Suprapubic skin (tissue), 4 donors: ENCODE measurements at regions not wholly inside any gene's neighbourhood (a gene's known extent, or its start where the extent isn't known, plus 50 kb on each side); places are given as distances from the start of the nearest gene placed in this dataset.

Experiments used
- DNase-seq, 2 donors: peaks; one replicate each; pipeline ENCODE4 v3.0.0-alpha.2; 2019; ENCODE audit warnings: low spot score in 2 of 2
- H3K27ac ChIP-seq: fragments of 200-600 bp; sonication (generic); one replicate; pipeline ENCODE4 v1.5.1; 2019
- H3K27me3 ChIP-seq: fragments of 200-600 bp; sonication (generic); one replicate; pipeline ENCODE4 v1.5.1; 2019
- H3K36me3 ChIP-seq: fragments of 200-600 bp; sonication (generic); one replicate; pipeline ENCODE4 v1.5.1; 2019
- H3K4me1 ChIP-seq: fragments of 200-600 bp; sonication (generic); one replicate; pipeline ENCODE4 v1.5.1; 2019
- H3K4me3 ChIP-seq: fragments of 200-600 bp; sonication (generic); one replicate; pipeline ENCODE4 v1.5.1; 2019; ENCODE audit warnings: mild to moderate bottlenecking
- H3K9me3 ChIP-seq: fragments of 200-600 bp; sonication (generic); one replicate; pipeline ENCODE4 v1.5.1; 2019
- EP300 ChIP-seq: sonication (generic); formaldehyde crosslinking; IDR thresholded peaks from one replicate; pipeline ENCODE4 v1.6.1; 2017; ENCODE audit warnings: antibody characterized with exemption
- POLR2A ChIP-seq, 2 donors: fragments of 450-650 bp; IDR thresholded peaks; one replicate each; pipeline ENCODE4 v1.6.1; 2017; ENCODE audit warnings: antibody characterized with exemption in 2 of 2, mild to moderate bottlenecking in 2 of 2, moderate library complexity in 2 of 2
- POLR2AphosphoS5 ChIP-seq, 3 donors: sonication (generic); formaldehyde crosslinking; IDR thresholded peaks; one replicate each; pipeline ENCODE4 v1.6.1; 2017; ENCODE audit warnings: antibody characterized with exemption in 3 of 3
- WGBS: methylation state at CpG from one replicate; pipeline ENCODE4 v1.1.5; 2018; 5-methylcytosine and 5-hydroxymethylcytosine counted together
- TF ChIP-seq, protein P1 (sequence below), 2 donors: fragments of 200-600 bp in 1 of 2; fragments of 450-650 bp in 1 of 2; sonication (generic) in 1 of 2; IDR thresholded peaks; one replicate each; pipeline ENCODE4 v1.5.1; 2016 to 2019; ENCODE audit warnings: antibody characterized with exemption in 2 of 2, mild to moderate bottlenecking in 1 of 2, moderate library complexity in 1 of 2

DNA sequence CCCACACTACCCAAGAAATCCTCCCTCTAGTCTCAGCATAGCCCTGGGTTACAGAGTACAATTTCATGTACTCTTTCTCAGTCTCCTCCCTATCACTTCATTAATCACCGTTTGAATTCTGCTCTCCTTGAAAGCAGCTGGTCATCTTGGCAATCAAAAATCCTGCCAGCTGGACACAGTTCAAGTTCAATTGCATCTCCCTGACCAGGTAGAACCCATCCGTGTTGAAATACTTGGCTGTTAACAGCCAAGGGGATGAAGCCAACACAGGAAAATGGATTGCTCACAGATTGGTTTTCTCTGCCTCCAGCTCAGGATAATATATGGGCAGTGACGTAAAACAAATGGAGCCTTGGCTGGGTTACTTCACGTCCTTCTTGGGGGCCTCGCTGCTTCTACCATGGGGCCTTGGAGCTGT is 55.1 kb upstream of the GRK3 start:
- DNase-seq, result no peak
- Histone ChIP-seq H3K27ac (no peak overlapping the region), H3K36me3 (no peaks in the 10 kb centered on the region), H3K27me3 (no peaks in the 10 kb centered on the region), H3K4me1 (no peaks in the 10 kb centered on the region), H3K9me3 (no peaks in the 10 kb centered on the region), H3K4me3 (no peak overlapping the region)
- 48% methylated on average over 5 of the region's 5 CpGs for WGBS
- TF ChIP-seq EP300 (no peak), POLR2A (IDR thresholded peaks at IDR 0.05) (no peak), POLR2AphosphoS5 (IDR thresholded peaks at IDR 0.05) (no peak)
- TF ChIP-seq, protein P1, sequence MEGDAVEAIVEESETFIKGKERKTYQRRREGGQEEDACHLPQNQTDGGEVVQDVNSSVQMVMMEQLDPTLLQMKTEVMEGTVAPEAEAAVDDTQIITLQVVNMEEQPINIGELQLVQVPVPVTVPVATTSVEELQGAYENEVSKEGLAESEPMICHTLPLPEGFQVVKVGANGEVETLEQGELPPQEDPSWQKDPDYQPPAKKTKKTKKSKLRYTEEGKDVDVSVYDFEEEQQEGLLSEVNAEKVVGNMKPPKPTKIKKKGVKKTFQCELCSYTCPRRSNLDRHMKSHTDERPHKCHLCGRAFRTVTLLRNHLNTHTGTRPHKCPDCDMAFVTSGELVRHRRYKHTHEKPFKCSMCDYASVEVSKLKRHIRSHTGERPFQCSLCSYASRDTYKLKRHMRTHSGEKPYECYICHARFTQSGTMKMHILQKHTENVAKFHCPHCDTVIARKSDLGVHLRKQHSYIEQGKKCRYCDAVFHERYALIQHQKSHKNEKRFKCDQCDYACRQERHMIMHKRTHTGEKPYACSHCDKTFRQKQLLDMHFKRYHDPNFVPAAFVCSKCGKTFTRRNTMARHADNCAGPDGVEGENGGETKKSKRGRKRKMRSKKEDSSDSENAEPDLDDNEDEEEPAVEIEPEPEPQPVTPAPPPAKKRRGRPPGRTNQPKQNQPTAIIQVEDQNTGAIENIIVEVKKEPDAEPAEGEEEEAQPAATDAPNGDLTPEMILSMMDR (IDR thresholded peaks at IDR 0.05), result no peak

DNA sequence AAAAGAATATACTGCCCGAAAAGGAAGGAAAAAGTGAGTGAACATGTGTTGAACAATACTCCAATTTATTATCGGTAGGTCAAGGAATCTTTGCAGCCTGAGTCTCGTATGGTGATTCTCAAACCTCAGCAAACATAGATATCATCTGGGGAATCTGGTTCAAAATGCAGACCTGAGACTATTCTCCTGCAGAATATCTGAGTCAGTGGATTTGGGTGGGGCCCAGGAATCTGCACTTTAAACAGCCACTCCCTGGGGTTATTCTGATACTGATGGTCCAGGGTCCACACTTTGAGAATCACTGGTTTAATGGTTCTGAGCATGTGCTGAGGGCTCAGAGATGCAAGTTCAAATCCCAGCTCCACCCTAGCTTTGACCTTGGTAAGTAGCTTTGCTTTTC is 53.6 kb upstream of the GRK3 start:
- DNase-seq, result no peak
- 75% methylated on average over 3 of the region's 3 CpGs for WGBS
- TF ChIP-seq EP300 (no peak), POLR2AphosphoS5 (IDR thresholded peaks at IDR 0.05) (no peak), POLR2A (IDR thresholded peaks at IDR 0.05) (no peak)
- TF ChIP-seq, protein P1 (IDR thresholded peaks at IDR 0.05), result no peak

DNA sequence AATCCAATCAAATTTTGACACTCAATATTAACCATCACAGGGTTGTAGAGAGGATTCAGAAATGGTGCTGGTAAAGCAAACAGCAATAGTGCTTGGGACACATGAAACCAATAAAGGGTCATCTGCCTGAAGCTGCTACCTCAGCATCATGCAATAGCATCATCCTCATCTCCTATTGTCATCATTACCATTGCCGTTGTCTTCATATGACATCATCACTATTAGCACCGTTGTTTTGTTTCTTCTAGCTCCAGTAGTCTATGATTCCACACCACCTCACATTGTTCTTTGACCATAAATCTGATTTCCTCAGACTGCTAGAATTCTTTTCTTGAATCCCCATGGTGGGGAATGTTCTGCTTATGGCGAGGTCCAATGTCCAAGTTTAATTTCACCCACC is 52.8 kb upstream of the GRK3 start:
- Histone ChIP-seq H3K27me3 (no peaks in the 10 kb centered on the region), H3K27ac (no peak overlapping the region), H3K9me3 (no peaks in the 10 kb centered on the region), H3K36me3 (no peaks in the 10 kb centered on the region), H3K4me3 (no peak overlapping the region), H3K4me1 (no peaks in the 10 kb centered on the region)
- TF ChIP-seq EP300, result no peak
- TF ChIP-seq POLR2AphosphoS5 (IDR thresholded peaks at IDR 0.05), result no peak
- TF ChIP-seq, protein P1 (IDR thresholded peaks at IDR 0.05), result no peak
- no peak for TF ChIP-seq POLR2A (IDR thresholded peaks at IDR 0.05)
- WGBS, result 92% methylated on average over 3 of the region's 3 CpGs
- DNase-seq, result no peak

More for the DNA sequence above, 53.6 kb upstream of the GRK3 start:
- Histone ChIP-seq H3K9me3 (no peaks in the 10 kb centered on the region), H3K36me3 (no peaks in the 10 kb centered on the region), H3K27ac (no peak overlapping the region), H3K4me1 (no peaks in the 10 kb centered on the region), H3K4me3 (no peak overlapping the region), H3K27me3 (no peaks in the 10 kb centered on the region)

DNA sequence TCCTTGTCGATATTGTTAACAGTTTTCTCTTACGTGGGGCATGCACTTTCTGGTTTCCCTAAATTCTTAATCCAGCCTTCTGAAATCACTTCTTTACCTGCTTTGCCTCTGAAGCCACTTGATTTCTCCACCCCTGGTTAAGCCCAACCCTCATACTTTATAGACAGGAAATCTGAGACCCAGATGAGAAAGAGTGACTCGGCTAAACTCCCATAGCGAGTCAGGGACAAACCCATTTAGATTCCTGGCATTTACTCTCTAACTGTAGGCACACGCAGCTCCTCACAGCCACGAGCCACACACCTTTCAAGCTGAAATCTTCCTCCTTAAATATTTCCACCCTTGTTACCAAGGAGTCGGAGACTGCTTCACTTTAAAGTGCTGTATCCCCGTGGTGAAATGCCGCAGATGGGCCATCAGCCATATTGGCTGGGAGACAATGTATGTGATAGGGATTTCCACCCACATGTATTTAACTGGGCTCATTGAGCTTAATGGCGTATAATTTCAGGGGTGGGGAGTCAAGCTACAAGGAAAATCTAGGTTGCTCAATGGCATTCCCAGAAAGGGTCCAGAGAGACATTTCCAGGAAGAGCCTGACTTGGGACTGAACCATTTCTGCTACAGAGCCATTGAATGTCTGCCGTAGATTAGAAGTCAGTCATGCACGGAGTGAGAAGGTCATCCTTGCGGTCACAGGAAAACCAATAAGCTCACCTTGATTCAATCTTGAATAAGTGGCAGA is 49.9 kb upstream of the GRK3 start:
- H3K36me3 ChIP-seq, result no peaks in the 10 kb centered on the region

More for the DNA sequence above, 49.9 kb upstream of the GRK3 start:
- no peak for TF ChIP-seq EP300
- no peak for TF ChIP-seq POLR2AphosphoS5 (IDR thresholded peaks at IDR 0.05)
- TF ChIP-seq, protein P1 (IDR thresholded peaks at IDR 0.05), result no peak
- TF ChIP-seq POLR2A (IDR thresholded peaks at IDR 0.05), result no peak
- Histone ChIP-seq H3K27me3 (no peaks in the 10 kb centered on the region), H3K4me1 (no peaks in the 10 kb centered on the region), H3K9me3 (no peaks in the 10 kb centered on the region), H3K27ac (no peak overlapping the region), H3K4me3 (no peak overlapping the region)
- no peak for DNase-seq
- 52% methylated on average over 13 of the region's 13 CpGs for WGBS
